ENCODE measurements at regions not wholly inside any gene's neighbourhood (a gene's known extent, or its start where the extent isn't known, plus 50 kb on each side); places are given as distances from the start of the nearest gene placed in this dataset.

- TF ChIP-seq CTCF (conservative IDR thresholded peaks at IDR 0.05) = no peak
- no peak for TF ChIP-seq ZFX (IDR thresholded peaks at IDR 0.05)
Observed at GRCh38 chr9:36750630-36751029, 177.9 kb downstream of the MELK start.

Measured in C4-2B (cell line).